ENCODE measurements at regions not wholly inside any gene's neighbourhood (a gene's known extent, or its start where the extent isn't known, plus 50 kb on each side); places are given as distances from the start of the nearest gene placed in this dataset.

DNA sequence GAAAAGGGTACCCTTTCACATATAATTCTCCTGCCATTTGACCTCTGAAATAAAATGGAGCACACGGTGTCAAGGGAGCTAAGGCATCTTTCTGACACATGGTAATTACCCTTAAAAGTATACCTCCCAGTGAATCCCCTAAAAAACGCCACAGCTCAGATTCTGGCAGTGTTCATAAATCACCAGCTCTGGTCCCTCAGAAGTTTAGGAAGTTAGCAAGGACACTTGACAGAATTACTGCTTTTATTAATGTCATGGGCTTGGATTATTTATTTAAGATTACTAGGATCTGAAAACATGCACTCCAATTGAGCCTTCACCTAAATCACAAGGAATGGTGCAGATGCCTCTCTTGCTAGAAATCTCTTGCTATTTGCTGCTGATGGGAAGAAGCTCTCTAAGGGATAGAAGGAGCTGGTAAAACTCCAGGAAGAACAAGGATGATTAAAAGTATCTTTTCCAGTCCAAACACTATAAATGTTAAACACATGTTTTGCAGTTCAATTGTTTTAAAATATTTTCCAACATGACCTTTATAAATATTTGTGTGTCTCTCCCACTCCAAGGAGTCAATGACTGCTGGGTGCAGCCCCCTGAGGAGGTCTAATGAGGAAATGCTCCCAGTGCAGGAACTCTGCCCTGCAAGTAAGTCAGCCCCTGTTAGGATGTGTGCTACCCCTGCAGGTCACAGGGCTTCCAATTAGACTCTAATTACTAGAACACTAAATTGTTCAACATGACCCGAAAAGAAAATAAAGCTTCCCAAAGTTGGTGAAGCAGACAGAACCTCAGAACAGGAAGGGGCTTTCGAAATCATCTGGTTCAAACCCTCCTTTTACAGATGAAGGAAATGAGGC lies 230.3 kb downstream of the TFAP2A start:
- Mint-ChIP-seq H3K27me3 (ENCODE audit: low read depth) (no peaks in the 10 kb centered on the region; the same call in none of the 2 replicates), H3K9me3 (no peaks in the 10 kb centered on the region), H3K4me3 (no peak overlapping the region), H3K4me1 (no peaks in the 10 kb centered on the region; a peak in 1 of 4 replicates), H3K36me3 (ENCODE audit: insufficient read depth in 1 of 3, low read depth in 3 of 3) (no peaks in the 10 kb centered on the region), H3K27ac (no peak overlapping the region)
- Histone ChIP-seq H3K4ac (ENCODE audit: low read depth, low read length) (no peak overlapping the region), H4K8ac (replicated peaks; ENCODE audit: insufficient read length, low read depth, low read length) (no peak overlapping the region), H2AFZ (ENCODE audit: low read length) (no peak overlapping the region), H3K23me2 (ENCODE audit: insufficient read length, low read depth, low read length, poor library complexity, severe bottlenecking) (no peaks in the 10 kb centered on the region), H2BK5ac (ENCODE audit: insufficient read length, low read length) (no peak overlapping the region), H2AK5ac (ENCODE audit: insufficient read length, low read length) (no peak overlapping the region), H3K9me3 (ENCODE audit: control insufficient read depth, low read depth, low read length) (no peaks in the 10 kb centered on the region), H2BK15ac (ENCODE audit: low read depth, low read length) (no peak overlapping the region), H3K18ac (ENCODE audit: insufficient read length, low read depth, low read length) (no peak overlapping the region), H2BK12ac (ENCODE audit: insufficient read length, low read depth, low read length) (no peak overlapping the region), H2BK120ac (ENCODE audit: low read depth, low read length, poor library complexity, severe bottlenecking) (no peak overlapping the region), H3K4me2 (ENCODE audit: insufficient read depth, insufficient read length, low read length) (no peak overlapping the region), H3K4me1 (ENCODE audit: insufficient read depth, low read length) (no peaks in the 10 kb centered on the region), H3K9ac (ENCODE audit: extremely low read depth, insufficient read length, low read length) (no peak overlapping the region), H3K14ac (ENCODE audit: insufficient read depth, low read length) (no peak overlapping the region), H3K56ac (ENCODE audit: insufficient read length, low read depth, low read length) (no peak overlapping the region), H3K27ac (ENCODE audit: insufficient read length, low read depth, low read length) (no peak overlapping the region), H4K20me1 (ENCODE audit: control insufficient read depth, insufficient read depth, insufficient read length) (no peaks in the 10 kb centered on the region), H2BK20ac (ENCODE audit: low read depth, low read length, poor library complexity, severe bottlenecking) (no peak overlapping the region), H3K79me2 (ENCODE audit: insufficient read depth, low read length) (no peaks in the 10 kb centered on the region), H3K27me3 (ENCODE audit: insufficient read depth, low read length) (no peaks in the 10 kb centered on the region), H3K79me1 (ENCODE audit: insufficient read depth, low read depth, low read length, poor library complexity, severe bottlenecking) (no peaks in the 10 kb centered on the region), H4K5ac (ENCODE audit: insufficient read length, low read depth, low read length) (no peak overlapping the region), H4K91ac (ENCODE audit: insufficient read length, low read depth, low read length) (no peak overlapping the region), H3K23ac (ENCODE audit: insufficient read length, low read depth, low read length) (no peak overlapping the region), H3T11ph (ENCODE audit: low read length) (no peak overlapping the region)
- no CpG with 5 or more reads among the region's 4 CpGs for WGBS (ENCODE audit: extremely low coverage, insufficient read length, low lambda C conversion rate)
- TF ChIP-seq CTCF (conservative IDR thresholded peaks at IDR 0.05), result no peak
- no peak for DNase-seq

Data from H9 (cell line).